CD14-positive monocyte (primary cell): ENCODE measurements at regions not wholly inside any gene's neighbourhood (a gene's known extent, or its start where the extent isn't known, plus 50 kb on each side); places are given as distances from the start of the nearest gene placed in this dataset.

Experiments used
- DNase-seq, 3 donors: peaks; one replicate each; pipeline ENCODE4 v3.0.0-alpha.2; 2011 to 2022
- H2AFZ ChIP-seq: 2 replicates; pipeline ENCODE4 v1.6.0; 2012; ENCODE audit warnings: mild to moderate bottlenecking, low read depth, low read length, inconsistent platforms; ENCODE audit not compliant: insufficient read depth, poor library complexity, severe bottlenecking
- H3K27ac ChIP-seq, 2 donors: 1 replicate in 1 of 2; 2 replicates in 1 of 2; pipeline ENCODE4 v1.5.1; 2012 to 2013; ENCODE audit warnings: low read length in 2 of 2, control low read depth in 1 of 2, inconsistent platforms in 1 of 2, low read depth in 1 of 2, mild to moderate bottlenecking in 1 of 2
- H3K27me3 ChIP-seq, 2 donors: one replicate each; pipeline versions ENCODE4 v1.6.0 to v1.6.1; 2011 to 2013; ENCODE audit warnings: low read length in 2 of 2; ENCODE audit not compliant: control insufficient read depth in 2 of 2, insufficient read depth in 2 of 2
- H3K36me3 ChIP-seq, 2 donors: replicated peaks in 1 of 2; 1 replicate in 1 of 2; 2 replicates in 1 of 2; pipeline versions ENCODE4 v1.5.1 to v1.6.1; 2012 to 2013; ENCODE audit warnings: low read length in 2 of 2, control low read depth in 1 of 2, inconsistent platforms in 1 of 2, mild to moderate bottlenecking in 1 of 2; ENCODE audit not compliant: insufficient read depth in 2 of 2, control insufficient read depth in 1 of 2
- H3K4me1 ChIP-seq, 2 donors: 1 replicate in 1 of 2; 2 replicates in 1 of 2; pipeline versions ENCODE4 v1.5.1 to v1.6.1; 2012 to 2013; ENCODE audit warnings: low read length in 2 of 2, control low read depth in 1 of 2, inconsistent platforms in 1 of 2, mild to moderate bottlenecking in 1 of 2, moderate library complexity in 1 of 2; ENCODE audit not compliant: insufficient read depth in 2 of 2, control insufficient read depth in 1 of 2
- H3K4me2 ChIP-seq: replicated peaks from 2 replicates; pipeline ENCODE3; 2012; ENCODE audit warnings: low read length, moderate library complexity, mild to moderate bottlenecking; ENCODE audit not compliant: poor library complexity, severe bottlenecking; ENCODE audit errors: extremely low read depth
- H3K4me3 ChIP-seq, 3 experiments: fragments of 200-600 bp in 1 of 3; sonication (generic) in 1 of 3; replicated peaks in 1 of 3; 1 replicate in 2 of 3; 2 replicates in 1 of 3; pipeline ENCODE4 v1.5.1; 2011 to 2013; ENCODE audit warnings: low read length in 3 of 3, mild to moderate bottlenecking in 3 of 3, control low read depth in 2 of 3, low read depth in 2 of 3, inconsistent platforms in 1 of 3, moderate library complexity in 1 of 3
- H3K79me2 ChIP-seq: 2 replicates; pipeline ENCODE4 v1.6.0; 2012; ENCODE audit warnings: mild to moderate bottlenecking, control low read depth, inconsistent platforms, low read length, moderate library complexity; ENCODE audit not compliant: insufficient read depth
- H3K9ac ChIP-seq: 2 replicates; pipeline ENCODE4 v1.6.0; 2017; ENCODE audit warnings: low read length, mild to moderate bottlenecking; ENCODE audit not compliant: insufficient read depth, poor library complexity, severe bottlenecking
- H3K9me3 ChIP-seq, 2 donors: replicated peaks in 1 of 2; 1 replicate in 1 of 2; 2 replicates in 1 of 2; pipeline versions ENCODE4 v1.5.1 to v1.6.1; 2012 to 2013; ENCODE audit warnings: low read length in 2 of 2, control low read depth in 1 of 2; ENCODE audit not compliant: control insufficient read depth in 1 of 2, insufficient read depth in 1 of 2
- H4K20me1 ChIP-seq: 2 replicates; pipeline ENCODE4 v1.6.0; 2012; ENCODE audit warnings: mild to moderate bottlenecking, low read length, control low read depth, moderate library complexity; ENCODE audit not compliant: insufficient read depth
- H3K27ac Mint-ChIP-seq, 7 donors: one replicate each; pipeline ENCODE4 v1.8.0; 2020; ENCODE audit warnings: mild to moderate bottlenecking in 7 of 7, mixed read lengths in 7 of 7, moderate library complexity in 6 of 7, inconsistent platforms in 2 of 7
- H3K27me3 Mint-ChIP-seq, 3 donors: one replicate each; pipeline ENCODE4 v1.8.0; 2021 to 2022; ENCODE audit warnings: low read depth in 3 of 3, mild to moderate bottlenecking in 3 of 3, mixed read lengths in 3 of 3, moderate library complexity in 3 of 3, inconsistent platforms in 1 of 3
- H3K36me3 Mint-ChIP-seq, 2 donors: one replicate each; pipeline ENCODE4 v1.8.0; 2020; ENCODE audit warnings: mixed read lengths in 2 of 2, inconsistent platforms in 1 of 2, mild to moderate bottlenecking in 1 of 2
- H3K4me1 Mint-ChIP-seq: one replicate; pipeline ENCODE4 v1.8.0; 2020; ENCODE audit warnings: mild to moderate bottlenecking, mixed read lengths
- H3K4me3 Mint-ChIP-seq, 2 donors: one replicate each; pipeline ENCODE4 v1.8.0; 2020; ENCODE audit warnings: mild to moderate bottlenecking in 2 of 2, mixed read lengths in 2 of 2, moderate library complexity in 1 of 2
- H3K9me3 Mint-ChIP-seq, 7 donors: one replicate each; pipeline ENCODE4 v1.8.0; 2020 to 2022; ENCODE audit warnings: mixed read lengths in 7 of 7, mild to moderate bottlenecking in 6 of 7, moderate library complexity in 6 of 7, inconsistent platforms in 2 of 7
- CTCF ChIP-seq: fragments of 200-600 bp; IDR thresholded peaks from one replicate; pipeline ENCODE4 v1.8.0; 2022; ENCODE audit warnings: antibody characterized with exemption, mild to moderate bottlenecking
- WGBS: methylation state at CpG from one replicate; pipeline ENCODE4 v1.1.5; 2013; ENCODE audit warnings: missing lambda C conversion rate; ENCODE audit not compliant: insufficient coverage; 5-methylcytosine and 5-hydroxymethylcytosine counted together
- intact Hi-C, 2 donors: fragments of 100-400 bp; cut with micrococcal nuclease; formaldehyde crosslinking; loops; one replicate each; pipeline versions ENCODE4 v1.15.0 to v1.15.1; 2023

- Histone ChIP-seq H3K36me3 (no peaks in the 10 kb centered on the region), H3K27ac (no peak overlapping the region), H3K4me1 (no peaks in the 10 kb centered on the region), H4K20me1 (no peaks in the 10 kb centered on the region), H3K9me3 (no peaks in the 10 kb centered on the region), H3K4me2 (no peak overlapping the region), H3K9ac (no peak overlapping the region), H2AFZ (no peak overlapping the region), H3K27me3 (no peaks in the 10 kb centered on the region), H3K4me3 (no peak overlapping the region), H3K79me2 (no peaks in the 10 kb centered on the region)
- Mint-ChIP-seq H3K36me3 (no peaks in the 10 kb centered on the region), H3K4me3 (no peak overlapping the region), H3K4me1 (no peaks in the 10 kb centered on the region), H3K27ac (no peak overlapping the region), H3K27me3 (peaks cover 0 to 1% (median 1%) of the 10 kb centered on the region in 3 donors), H3K9me3 (peaks cover 0 to 3% (median 0%) of the 10 kb centered on the region in 7 donors)
- no CpG with 5 or more reads among the region's 3 CpGs for WGBS
- TF ChIP-seq CTCF = no peak
- DNase-seq = no peak
- intact Hi-C loops = no loop called here
These were observed 494.4 kb downstream of the XPNPEP1 start for GRCh38 chr10:109428775-109429491.

- H4K20me1 ChIP-seq = no peaks in the 10 kb centered on the region
- H3K27me3 ChIP-seq = no peaks in the 10 kb centered on the region
- Mint-ChIP-seq H3K4me1 (no peaks in the 10 kb centered on the region), H3K9me3 (peaks cover 0 to 3% (median 0%) of the 10 kb centered on the region in 7 donors), H3K27ac (no peak overlapping the region), H3K36me3 (no peaks in the 10 kb centered on the region), H3K27me3 (peaks cover 0 to 1% (median 1%) of the 10 kb centered on the region in 3 donors), H3K4me3 (no peak overlapping the region)
- H2AFZ ChIP-seq = no peak overlapping the region
- H3K79me2 ChIP-seq = no peaks in the 10 kb centered on the region
- no peak overlapping the region for H3K27ac ChIP-seq
- intact Hi-C loops = no loop called here
- no peak for TF ChIP-seq CTCF
- no peaks in the 10 kb centered on the region for H3K9me3 ChIP-seq
- H3K36me3 ChIP-seq = no peaks in the 10 kb centered on the region
- H3K4me1 ChIP-seq = no peaks in the 10 kb centered on the region
- DNase-seq = no peak
- WGBS = 33% methylated on average over 1 of the region's 2 CpGs
- no peak overlapping the region for H3K9ac ChIP-seq
- no peak overlapping the region for H3K4me2 ChIP-seq
- H3K4me3 ChIP-seq = no peak overlapping the region
These were observed 495.9 kb downstream of the XPNPEP1 start for GRCh38 chr10:109427411-109427810.
